ENCODE measurements at regions not wholly inside any gene's neighbourhood (a gene's known extent, or its start where the extent isn't known, plus 50 kb on each side); places are given as distances from the start of the nearest gene placed in this dataset.

DNA sequence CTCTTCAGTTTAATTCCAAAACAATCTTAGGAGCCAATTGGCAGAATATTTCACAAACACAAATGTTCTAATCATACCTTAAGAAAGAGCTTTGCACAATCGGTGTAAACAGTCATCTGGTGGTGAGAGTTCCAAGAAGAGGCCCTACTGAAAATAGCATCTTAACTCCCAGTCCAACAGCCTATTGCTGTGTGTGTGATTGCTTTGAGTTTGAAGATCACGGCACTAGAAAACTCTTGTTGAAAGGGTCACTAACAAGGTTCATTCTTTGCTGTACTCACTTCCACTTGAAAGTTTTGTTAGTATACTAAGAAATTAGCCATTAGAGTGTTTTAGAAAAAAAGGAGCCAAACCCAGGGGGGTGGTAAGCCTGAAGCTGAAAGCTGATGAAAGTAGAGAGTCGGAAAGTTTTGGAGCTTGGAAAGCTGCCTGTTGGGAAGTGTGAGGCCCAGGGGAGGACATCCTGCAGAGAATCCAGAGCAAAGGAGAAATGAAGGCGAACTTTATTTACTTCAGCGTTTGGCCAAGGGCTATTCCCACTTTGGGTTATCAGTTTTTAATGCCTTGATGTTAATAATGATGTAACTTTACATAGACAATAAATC, 180.3 kb upstream of the GHR start:
- TF ChIP-seq, protein P1, sequence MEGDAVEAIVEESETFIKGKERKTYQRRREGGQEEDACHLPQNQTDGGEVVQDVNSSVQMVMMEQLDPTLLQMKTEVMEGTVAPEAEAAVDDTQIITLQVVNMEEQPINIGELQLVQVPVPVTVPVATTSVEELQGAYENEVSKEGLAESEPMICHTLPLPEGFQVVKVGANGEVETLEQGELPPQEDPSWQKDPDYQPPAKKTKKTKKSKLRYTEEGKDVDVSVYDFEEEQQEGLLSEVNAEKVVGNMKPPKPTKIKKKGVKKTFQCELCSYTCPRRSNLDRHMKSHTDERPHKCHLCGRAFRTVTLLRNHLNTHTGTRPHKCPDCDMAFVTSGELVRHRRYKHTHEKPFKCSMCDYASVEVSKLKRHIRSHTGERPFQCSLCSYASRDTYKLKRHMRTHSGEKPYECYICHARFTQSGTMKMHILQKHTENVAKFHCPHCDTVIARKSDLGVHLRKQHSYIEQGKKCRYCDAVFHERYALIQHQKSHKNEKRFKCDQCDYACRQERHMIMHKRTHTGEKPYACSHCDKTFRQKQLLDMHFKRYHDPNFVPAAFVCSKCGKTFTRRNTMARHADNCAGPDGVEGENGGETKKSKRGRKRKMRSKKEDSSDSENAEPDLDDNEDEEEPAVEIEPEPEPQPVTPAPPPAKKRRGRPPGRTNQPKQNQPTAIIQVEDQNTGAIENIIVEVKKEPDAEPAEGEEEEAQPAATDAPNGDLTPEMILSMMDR (IDR thresholded peaks at IDR 0.05; ENCODE audit: low read depth, low read length): no peak
- no peak for TF ChIP-seq POLR2A (IDR thresholded peaks at IDR 0.05; ENCODE audit: extremely low read depth, insufficient read length)
- TF ChIP-seq, protein P2, sequence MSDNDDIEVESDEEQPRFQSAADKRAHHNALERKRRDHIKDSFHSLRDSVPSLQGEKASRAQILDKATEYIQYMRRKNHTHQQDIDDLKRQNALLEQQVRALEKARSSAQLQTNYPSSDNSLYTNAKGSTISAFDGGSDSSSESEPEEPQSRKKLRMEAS (IDR thresholded peaks at IDR 0.05; ENCODE audit: low read depth, low read length): no peak
- no peak for TF ChIP-seq MYC (IDR thresholded peaks at IDR 0.05; ENCODE audit: low read depth, low read length)

Data from NB4 (cell line).